GM03348 (cell line): ENCODE measurements at regions not wholly inside any gene's neighbourhood (a gene's known extent, or its start where the extent isn't known, plus 50 kb on each side); places are given as distances from the start of the nearest gene placed in this dataset.
"Not testable (repeated sequence)": the region's sequence is repeated elsewhere in the genome, so short reads cannot be mapped to it uniquely, and the experiment has no call there.

Experiments
- DNase-seq: peaks from one replicate; pipeline ENCODE4 v3.0.0; 2012; ENCODE audit warnings: low spot score

DNA sequence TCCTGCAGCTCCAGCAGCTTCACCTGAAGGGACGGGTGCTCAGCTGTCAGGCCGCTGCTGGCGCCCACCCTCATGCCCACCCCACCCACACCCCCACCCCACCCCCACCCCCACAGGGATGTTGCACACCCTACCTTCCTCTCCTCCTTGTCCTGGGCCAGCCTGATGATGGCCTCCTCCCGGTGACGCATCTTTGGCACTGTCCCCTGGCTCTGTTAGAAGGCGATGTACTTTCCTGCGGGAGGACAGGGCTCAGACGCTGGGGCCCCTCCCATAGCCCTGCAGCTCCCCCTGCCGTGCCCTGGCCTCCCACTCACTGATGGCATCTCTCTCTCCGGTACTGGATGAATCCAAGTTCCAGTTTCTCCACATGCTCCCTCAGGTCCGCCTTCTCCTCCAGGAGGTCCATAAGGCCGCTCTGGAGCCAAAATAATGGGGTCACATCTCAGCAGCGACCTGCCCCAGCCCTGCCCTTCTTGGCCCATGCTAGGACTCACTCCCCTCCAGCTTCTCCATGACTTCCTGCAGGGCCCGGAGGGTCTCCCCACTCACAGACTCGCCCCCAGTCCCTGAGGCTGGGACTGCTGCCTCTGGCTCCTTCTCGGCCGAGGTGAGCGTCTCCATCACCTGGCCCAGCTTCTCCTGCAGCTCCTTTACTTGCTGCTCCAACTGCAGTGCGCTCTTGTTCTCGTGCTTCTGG is 55.2 kb downstream of the GOLGA8B start:
- not testable (repeated sequence) for DNase-seq

DNA sequence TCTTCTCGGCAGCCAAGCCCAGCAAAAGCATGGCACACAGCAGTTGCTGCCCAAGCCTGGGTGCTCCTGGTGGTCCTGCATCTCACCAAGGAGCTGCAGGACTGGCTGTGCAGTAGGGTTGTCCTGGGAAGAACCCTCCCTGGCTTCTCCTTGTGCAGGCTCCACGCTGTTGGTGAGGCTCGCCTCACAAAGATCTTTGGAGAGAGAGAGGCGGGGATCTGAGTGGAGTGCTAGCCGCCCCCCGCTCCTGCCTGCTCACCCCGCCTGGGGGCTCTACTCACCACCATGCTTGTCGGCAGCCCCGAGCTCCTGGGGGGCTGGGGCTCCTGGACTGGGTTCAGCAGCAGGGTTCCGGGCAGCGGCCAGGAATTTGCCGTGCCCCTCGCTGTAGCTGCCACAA is 55.8 kb downstream of the GOLGA8B start:
- not testable (repeated sequence) for DNase-seq

DNA sequence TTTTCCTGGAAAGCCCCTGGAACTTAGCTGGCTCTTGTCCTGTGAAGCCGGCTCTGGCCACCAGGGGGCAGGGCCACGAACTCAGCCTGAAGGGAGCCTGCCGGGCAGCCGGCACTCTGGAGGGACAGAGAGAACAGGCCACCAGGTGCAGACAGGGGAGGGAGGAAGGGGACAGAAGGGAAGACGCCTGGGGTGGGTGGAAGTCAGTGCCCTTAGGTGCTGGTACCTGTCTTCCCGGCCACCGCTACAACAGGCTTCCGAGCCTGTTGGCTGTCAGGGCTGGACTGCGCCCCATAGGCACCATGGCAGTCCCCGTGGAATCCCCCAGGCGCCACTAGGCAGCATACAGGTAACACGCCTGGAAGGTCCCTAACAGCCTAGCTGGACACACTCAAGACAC is 59.6 kb downstream of the GOLGA8B start:
- not testable (repeated sequence) for DNase-seq

DNA sequence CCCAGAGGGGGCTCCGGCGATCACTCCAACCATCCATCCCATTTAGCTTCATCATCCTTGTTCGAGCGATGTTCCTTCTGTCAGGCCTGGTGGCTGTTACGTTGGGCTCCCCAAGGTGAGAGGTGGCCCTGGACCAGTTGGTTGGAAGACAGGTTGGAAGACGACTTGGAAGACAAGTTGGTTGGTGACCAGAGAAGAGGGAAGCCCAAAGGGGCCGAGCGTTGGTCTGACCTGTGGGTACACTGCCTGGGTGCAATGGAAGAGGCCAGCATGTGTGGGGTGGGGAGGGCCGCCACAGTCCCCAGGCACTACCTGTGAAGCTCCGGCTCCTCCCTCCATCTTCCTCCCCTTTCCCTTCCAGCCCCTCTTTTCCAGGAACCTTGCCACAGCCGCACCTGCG is 60.9 kb downstream of the GOLGA8B start:
- DNase-seq = not testable (repeated sequence)

DNA sequence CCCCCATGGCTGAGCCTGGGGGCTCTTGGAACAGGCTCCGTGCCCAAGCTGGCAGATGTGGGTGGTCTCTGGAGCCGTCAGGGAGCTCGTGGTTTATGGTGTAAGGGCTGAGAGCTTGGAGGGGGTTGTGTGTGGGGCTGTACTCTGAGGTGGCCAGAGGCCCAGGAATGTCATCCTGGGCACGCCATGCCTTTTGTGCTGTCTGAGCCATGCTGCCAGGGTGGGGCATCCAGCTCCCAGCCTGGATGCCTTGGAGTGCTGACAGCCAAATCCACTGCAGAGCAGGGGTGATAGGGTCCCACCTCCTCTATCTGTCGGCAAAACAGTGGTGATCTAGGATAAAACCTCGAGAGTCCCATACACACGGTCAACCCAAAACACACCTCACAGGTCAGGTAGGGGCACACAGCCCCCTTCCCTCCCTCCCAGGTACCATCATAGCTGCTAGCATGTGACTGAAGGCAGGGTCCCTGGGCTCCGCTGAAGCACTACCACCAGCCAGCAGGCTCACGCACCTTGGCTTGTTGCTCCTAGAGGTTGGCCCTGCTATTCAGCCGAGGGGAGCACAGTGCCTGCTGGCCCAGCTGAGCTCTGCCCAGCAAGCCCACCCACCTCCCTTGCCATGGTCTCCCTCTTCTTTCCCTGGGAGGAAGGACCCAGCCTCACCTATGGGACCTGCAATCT is 61.5 kb downstream of the GOLGA8B start:
- DNase-seq = not testable (repeated sequence)

DNA sequence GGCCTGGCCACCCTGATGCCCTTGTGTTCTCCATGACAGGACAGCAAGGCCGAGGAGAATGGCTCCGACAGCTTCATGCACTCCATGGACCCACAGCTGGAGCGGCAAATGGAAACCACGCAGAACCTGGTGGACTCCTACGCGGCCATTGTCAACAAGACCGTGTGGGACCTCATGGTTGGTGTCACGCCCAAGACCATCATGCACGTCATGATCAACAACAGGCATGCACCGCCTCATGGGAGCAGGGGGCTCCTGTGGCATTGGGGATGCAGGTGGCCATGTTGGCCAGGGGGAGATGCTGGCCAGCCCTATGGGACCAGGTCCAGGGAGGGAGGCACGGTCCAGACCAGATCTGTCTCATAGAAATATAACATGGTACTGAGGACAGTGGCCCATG is 62.9 kb downstream of the GOLGA8B start:
- DNase-seq = no peak

DNA sequence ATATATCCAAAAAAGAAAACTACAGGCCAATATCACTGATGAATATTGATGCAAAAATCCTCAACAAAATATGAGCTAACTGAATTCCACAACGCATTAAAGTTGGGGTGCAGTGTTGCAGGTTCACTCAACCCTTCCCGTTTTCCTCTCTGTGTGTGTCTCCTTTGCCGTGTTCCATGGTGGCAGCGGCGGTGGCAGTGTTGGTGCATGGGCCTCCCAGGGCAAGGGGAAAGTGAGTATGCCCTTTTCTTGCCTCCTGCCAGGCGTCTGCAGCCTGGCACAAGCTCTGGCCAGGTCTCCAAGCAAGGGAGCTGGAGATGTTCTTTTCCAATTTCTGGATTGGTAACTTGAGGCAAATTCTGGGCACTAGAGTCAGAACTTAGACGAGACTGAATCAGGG is 63.4 kb downstream of the GOLGA8B start:
- not testable (repeated sequence) for DNase-seq

DNA sequence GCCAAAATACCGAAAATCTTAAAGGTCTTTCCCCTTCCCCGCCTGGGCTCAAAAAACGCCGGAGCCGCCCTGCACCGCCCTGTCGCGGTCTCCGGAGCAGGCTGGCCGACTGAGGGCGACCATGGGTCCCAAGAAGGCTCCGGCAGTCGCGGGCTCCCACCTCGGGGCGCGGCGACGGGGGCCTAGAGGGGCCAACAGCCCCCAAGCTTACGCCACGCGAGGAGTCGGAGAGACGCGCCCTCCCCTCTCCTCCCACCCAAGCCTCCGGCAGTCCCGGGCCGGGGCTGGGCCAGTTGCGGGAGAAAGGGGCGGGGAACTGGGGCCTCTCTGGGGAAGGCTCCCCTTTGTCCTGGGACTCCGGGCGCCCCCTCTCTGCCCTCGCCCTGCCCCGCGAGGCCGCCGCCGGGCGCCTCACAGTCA is 69.2 kb downstream of the GOLGA8B start:
- peak; percentile 74 for DNase-seq

DNA sequence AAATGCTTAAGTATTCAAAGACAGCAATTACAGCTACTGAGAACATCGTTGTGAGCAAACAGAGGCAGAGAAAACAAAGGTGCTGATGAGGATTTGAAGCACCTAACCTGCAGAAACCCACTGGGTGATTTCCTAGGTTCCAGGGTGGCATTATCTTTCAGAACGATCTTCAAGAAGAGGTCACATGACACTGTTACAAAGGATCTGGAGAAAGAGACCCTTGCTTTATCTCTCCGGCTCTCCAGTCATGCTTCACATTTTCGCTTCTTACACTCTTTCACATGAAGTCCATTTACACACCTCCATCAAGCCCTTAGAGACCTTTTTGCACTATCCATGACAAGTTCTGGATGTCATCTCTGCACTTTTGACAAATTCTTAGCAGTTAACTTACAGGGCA is 70.8 kb downstream of the GOLGA8B start:
- DNase-seq = no peak

DNA sequence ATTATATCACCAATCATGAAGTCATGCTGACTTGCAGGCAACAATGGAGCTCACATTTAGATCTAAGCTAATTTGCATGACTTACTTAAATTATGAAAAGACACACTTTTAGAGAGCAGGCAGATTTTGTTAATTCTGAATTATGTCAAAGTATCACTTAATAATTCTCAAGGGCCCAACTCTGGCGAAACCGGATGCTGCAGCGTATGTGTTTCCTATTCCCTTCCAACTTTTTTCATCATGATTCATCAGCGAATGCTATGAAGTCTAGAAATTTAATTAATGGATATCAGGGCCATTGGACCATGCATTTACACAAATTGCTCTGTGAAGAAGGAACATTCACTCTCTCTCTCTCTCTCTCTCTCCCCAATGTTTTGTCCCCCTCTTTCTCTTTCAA is 63.5 kb upstream of the GOLGA8A start:
- DNase-seq = no peak

DNA sequence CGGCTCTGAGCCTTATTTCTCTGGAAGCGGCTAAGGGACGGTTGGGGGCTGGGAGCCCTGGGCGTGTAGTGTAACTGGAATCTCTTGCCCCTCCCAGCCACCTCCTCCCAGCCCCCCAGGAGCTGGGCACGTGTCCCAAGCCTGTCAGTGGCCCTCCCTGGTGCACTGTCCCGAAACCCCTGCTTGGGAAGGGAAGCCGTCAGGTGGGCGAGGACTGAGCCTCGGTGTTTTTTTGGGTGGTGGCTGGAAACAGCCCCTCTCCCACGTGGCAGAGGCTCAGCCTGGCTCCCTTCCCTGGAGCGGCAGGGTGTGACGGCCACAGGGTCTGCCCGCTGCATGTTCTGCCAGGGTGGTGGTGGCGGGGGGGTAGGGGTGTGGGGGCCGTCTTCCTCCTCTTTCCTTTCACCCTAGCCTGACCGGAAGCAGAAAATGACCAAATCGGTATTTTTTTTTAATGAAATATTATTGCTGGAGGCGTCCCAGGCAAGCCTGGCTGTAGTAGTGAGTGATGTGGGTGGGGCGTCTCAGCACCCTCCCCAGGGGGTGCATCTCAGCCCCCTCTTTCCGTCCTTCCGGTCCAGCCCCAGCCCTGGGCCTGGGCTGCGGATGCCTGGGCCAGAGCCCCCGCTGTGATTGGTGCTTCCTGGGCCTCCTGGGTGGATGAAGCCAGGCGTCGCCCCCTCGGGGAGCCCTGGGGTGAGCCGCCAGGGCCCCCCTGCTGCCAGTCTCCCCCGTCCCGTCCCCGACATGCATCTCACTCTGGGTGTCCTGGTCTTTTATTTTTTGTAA is 58.8 kb upstream of the GOLGA8A start:
- DNase-seq = no peak

DNA sequence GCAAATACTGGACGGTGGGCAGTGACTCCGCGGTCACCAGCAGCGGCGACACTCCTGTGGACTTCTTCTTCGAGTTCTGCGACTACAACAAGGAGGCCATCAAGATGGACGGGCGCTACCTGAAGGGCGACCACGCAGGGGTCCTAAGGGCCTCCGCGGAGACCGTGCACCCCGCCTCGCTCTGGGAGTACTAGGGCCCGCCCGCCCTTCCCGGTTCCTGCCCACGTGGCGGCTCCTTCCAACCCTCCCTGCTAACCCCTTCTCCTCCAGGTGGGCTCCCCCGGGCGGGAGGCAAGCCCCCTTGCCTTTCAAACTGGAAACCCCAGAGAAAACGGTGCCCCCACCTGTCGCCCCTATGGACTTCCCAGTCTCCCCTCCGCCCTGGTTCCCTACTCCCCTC is 58.1 kb upstream of the GOLGA8A start:
- DNase-seq = not testable (repeated sequence)

DNA sequence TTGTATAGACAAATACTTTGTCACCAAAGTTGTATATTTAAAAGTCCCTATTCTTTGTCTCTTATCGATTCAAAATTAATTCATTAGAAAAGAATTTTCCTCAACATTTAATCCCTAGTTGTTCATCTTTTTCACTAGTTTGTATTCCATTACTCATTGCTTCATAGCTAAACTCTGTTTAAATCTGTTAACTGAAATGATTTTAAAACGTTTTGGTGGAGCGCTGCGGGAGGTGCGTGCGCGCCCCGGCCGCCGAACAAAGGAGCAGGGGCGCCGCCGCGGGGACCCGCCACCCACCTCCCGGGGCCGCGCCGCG is 56.4 kb upstream of the GOLGA8A start:
- no peak for DNase-seq

DNA sequence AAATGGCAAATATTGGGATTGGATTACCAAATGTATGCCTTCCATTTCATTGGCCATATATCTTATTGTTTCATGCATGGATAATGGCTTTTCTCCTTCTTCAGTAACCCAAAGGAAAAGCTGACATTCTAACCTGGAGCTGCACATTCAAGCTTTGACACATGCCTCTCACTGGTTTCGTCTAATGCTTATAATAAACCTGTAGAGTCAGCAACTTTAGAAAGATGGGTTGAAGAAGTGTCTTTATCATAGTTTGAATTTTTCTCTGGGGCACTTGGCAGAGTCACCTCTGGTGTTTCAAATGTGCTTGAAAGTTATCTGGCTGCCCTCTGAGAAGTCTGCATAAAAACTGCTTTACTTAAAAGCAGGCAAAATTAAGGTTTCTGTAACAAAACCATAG is 55.4 kb upstream of the GOLGA8A start:
- DNase-seq = no peak

DNA sequence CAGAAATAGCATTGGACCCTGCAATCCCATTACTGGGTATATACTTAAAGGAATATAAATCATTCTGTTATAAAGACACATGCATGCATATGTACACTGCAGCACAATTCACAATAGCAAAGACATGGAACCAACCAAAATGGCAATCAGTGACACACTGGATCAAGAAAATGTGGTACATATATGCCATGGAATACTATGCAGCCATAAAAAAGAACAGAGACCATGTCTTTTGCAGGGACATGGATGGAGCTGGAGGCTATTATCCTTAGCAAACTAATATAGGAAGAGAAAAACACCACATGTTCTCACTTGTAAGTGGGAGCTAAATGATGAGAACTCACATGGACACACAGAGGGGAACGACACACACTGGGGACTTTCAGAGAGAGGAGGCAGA is 53.9 kb upstream of the GOLGA8A start:
- DNase-seq = not testable (repeated sequence)

DNA sequence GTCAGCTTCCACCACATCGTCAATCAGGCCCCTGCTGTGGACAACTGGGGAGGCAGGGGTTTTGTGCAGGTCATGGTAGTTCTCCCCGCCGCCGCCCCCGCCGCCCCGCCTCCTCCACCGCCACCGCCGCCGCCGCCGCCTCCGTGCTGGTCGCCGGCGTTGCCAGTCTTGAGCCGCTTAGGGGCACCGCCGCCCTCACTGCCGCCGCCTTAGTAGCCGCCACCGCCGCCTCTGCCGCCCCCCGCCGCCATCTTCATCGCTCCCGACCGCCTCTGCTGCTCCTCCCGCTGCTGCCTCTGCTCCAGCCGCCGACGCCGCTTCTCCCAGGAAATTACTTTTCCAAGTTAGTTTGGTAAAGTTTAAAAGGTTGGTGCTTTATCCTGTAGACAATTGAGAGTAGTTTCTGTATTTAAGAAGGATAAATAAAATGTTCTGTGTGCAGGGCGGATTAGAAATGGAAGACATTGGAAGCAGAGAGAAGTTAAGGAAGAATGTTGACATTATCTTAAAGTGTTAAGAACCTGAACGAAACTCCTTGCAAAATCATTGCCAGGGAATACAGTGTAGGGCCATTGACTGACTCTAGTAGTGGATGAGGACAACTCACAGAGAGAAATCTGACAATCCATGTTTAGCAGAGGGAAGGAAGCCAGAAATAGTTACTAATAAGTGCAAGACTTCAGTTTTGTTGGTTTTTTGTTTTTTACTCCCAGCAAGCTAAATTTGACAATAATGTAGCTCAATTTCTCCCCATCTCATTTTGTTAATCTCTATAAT is 53.0 kb upstream of the GOLGA8A start:
- no peak for DNase-seq

DNA sequence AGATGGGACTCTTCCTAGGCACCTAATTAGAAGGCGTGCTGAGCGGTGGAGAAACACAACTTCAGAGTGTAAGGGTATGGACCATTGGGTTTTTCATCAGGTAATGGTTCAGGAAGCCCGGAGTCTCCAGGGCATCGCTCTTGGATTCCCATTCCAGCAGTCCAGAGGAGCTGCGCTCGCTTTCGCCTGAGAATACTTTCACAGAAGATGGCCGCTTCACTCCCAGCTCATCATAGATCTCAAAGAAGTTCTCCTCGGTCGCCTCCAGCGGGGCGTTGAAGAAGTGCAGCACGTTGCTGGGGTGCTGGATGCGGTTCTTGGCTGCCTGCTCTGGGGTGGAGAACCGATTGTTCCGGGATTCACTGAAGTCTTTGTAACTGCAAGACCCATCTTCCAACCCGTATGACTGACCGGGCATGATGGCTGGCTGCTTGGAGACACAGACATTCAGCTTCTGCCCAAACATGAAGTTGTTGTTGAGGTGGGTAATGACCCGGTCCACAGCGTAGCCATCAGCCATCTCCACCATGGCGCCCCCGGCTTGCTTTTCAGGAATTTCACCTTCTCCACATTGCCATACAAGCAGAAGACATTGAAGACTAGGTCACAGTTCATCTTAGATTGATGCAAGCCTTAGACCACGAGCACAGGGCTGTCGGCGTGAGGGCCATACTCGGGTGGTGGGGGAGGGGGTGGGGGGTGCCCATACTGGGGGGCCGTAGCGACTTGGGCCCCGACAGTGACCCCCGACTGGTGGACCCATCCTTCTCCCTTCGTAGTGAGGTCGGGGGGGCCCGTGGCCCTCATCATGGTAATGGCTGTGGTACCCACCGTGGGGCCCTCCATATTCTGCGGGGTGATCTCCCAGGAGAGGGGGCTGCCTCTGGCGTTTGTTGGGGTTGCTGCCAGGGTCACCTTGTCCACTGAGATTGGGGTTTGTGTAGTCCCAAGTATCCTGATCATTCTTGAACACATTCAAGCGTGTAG is 51.7 kb upstream of the GOLGA8A start:
- not testable (repeated sequence) for DNase-seq
